IMR-90 (cell line): ENCODE measurements at regions not wholly inside any gene's neighbourhood (a gene's known extent, or its start where the extent isn't known, plus 50 kb on each side); places are given as distances from the start of the nearest gene placed in this dataset.

Source experiments
- ATAC-seq: fragments of 200-7000 bp; cut with Tn5 transposase; 2 replicates; pipeline ENCODE4 v1.9.1; 2020; ENCODE audit warnings: low read depth, mild to moderate bottlenecking, moderate library complexity
- BruUV-seq: library from RNA; stranded (reverse); fragments of 400-500 nt; replicated peaks from 2 replicates; lab custom pipeline; 2021; lab: Mats Ljungman, UMichigan
- CTCF ChIA-PET: fragments of 300-600 bp; formaldehyde crosslinking; extraction: SDS; loops from one replicate; lab custom pipeline; 2021; ENCODE audit warnings: antibody characterized with exemption; lab: Yijun Ruan, JAX
- POLR2A ChIA-PET: fragments of 300-600 bp; sonication (Branson Sonifier 250); formaldehyde crosslinking; loops from one replicate; lab custom pipeline; 2022; ENCODE audit warnings: antibody characterized with exemption; ENCODE audit not compliant: unreplicated experiment; lab: Charles Lee
- DNase-seq: peaks from one replicate; pipeline ENCODE4 v3.0.0; 2013
- H2AFZ ChIP-seq: replicated peaks from 2 replicates; pipeline ENCODE3; 2013; ENCODE audit warnings: low read length, mild to moderate bottlenecking; ENCODE audit not compliant: poor library complexity
- H2AK5ac ChIP-seq: 2 replicates; pipeline ENCODE4 v1.6.1; 2013; ENCODE audit warnings: low read depth, low read length, inconsistent platforms
- H2AK9ac ChIP-seq: replicated peaks from 2 replicates; pipeline ENCODE3; 2013; ENCODE audit warnings: mild to moderate bottlenecking, low read depth, low read length, moderate library complexity; ENCODE audit not compliant: poor library complexity
- H2BK120ac ChIP-seq: 2 replicates; pipeline ENCODE4 v1.6.1; 2013; ENCODE audit warnings: low read depth, low read length, inconsistent platforms
- H2BK15ac ChIP-seq: 3 replicates; pipeline ENCODE4 v1.6.1; 2013; ENCODE audit warnings: low read depth, low read length, inconsistent platforms
- H2BK20ac ChIP-seq: 2 replicates; pipeline ENCODE4 v1.6.1; 2013; ENCODE audit warnings: low read depth, mild to moderate bottlenecking, inconsistent platforms, low read length, moderate library complexity
- H2BK5ac ChIP-seq: 2 replicates; pipeline ENCODE4 v1.6.1; 2013; ENCODE audit warnings: mild to moderate bottlenecking, low read depth, low read length, inconsistent platforms; ENCODE audit not compliant: poor library complexity, severe bottlenecking
- H3K14ac ChIP-seq: replicated peaks from 2 replicates; pipeline ENCODE4 v1.6.1; 2013; ENCODE audit warnings: low read depth, low read length, inconsistent platforms
- H3K18ac ChIP-seq: 2 replicates; pipeline ENCODE4 v1.6.1; 2013; ENCODE audit warnings: low read depth, low read length, control low read depth
- H3K23ac ChIP-seq: 2 replicates; pipeline ENCODE4 v1.6.1; 2013; ENCODE audit warnings: low read depth, low read length, inconsistent platforms
- H3K27ac ChIP-seq: 2 replicates; pipeline ENCODE4 v1.5.1; 2013; ENCODE audit warnings: mild to moderate bottlenecking, control low read depth, low read length; ENCODE audit not compliant: insufficient read depth
- H3K27me3 ChIP-seq: 2 replicates; pipeline ENCODE4 v1.6.1; 2013; ENCODE audit warnings: low read length; ENCODE audit not compliant: control insufficient read depth, insufficient read depth
- H3K36me3 ChIP-seq: 2 replicates; pipeline ENCODE4 v1.6.1; 2013; ENCODE audit warnings: low read length, mixed read lengths; ENCODE audit not compliant: control insufficient read depth, insufficient read depth
- H3K4ac ChIP-seq: 2 replicates; pipeline ENCODE4 v1.6.1; 2013; ENCODE audit warnings: low read depth, low read length, inconsistent platforms
- H3K4me1 ChIP-seq: 2 replicates; pipeline ENCODE4 v1.6.1; 2013; ENCODE audit warnings: low read length, mixed read lengths; ENCODE audit not compliant: control insufficient read depth, insufficient read depth
- H3K4me2 ChIP-seq: 2 replicates; pipeline ENCODE4 v1.6.1; 2013; ENCODE audit warnings: low read depth, mild to moderate bottlenecking, control low read depth, low read length, moderate library complexity
- H3K4me3 ChIP-seq: 2 replicates; pipeline ENCODE4 v1.5.1; 2013; ENCODE audit warnings: low read depth, mild to moderate bottlenecking, control low read depth, low read length, moderate library complexity; ENCODE audit not compliant: insufficient read depth
- H3K56ac ChIP-seq: 2 replicates; pipeline ENCODE4 v1.6.1; 2013; ENCODE audit warnings: low read length, inconsistent platforms; ENCODE audit not compliant: insufficient read depth; ENCODE audit errors: extremely low read depth
- H3K79me1 ChIP-seq, 2 experiments: 2 replicates each; pipeline ENCODE4 v1.6.1; 2013; ENCODE audit warnings: low read length in 2 of 2, inconsistent platforms in 1 of 2, low read depth in 1 of 2
- H3K9ac ChIP-seq: 2 replicates; pipeline ENCODE4 v1.6.1; 2013; ENCODE audit warnings: low read depth, low read length, control low read depth
- H3K9me1 ChIP-seq: 2 replicates; pipeline ENCODE4 v1.6.1; 2013; ENCODE audit warnings: low read length, inconsistent platforms; ENCODE audit not compliant: insufficient read depth
- H3K9me3 ChIP-seq: 2 replicates; pipeline ENCODE4 v1.6.1; 2013; ENCODE audit warnings: low read length; ENCODE audit not compliant: control insufficient read depth, insufficient read depth
- H4K20me1 ChIP-seq: 2 replicates; pipeline ENCODE4 v1.6.1; 2013; ENCODE audit warnings: low read length, inconsistent platforms; ENCODE audit not compliant: insufficient read depth
- H4K5ac ChIP-seq: 2 replicates; pipeline ENCODE4 v1.6.1; 2013; ENCODE audit warnings: mild to moderate bottlenecking, low read depth, low read length, control low read depth
- H4K8ac ChIP-seq, 2 experiments: 2 replicates each; pipeline ENCODE4 v1.6.1; 2013; ENCODE audit warnings: low read depth in 2 of 2, low read length in 2 of 2, control low read depth in 1 of 2, inconsistent platforms in 1 of 2
- H4K91ac ChIP-seq: 2 replicates; pipeline ENCODE4 v1.6.1; 2013; ENCODE audit warnings: low read depth, low read length, inconsistent platforms; ENCODE audit not compliant: insufficient read depth
- CHD1 ChIP-seq: IDR thresholded peaks from 2 replicates; pipeline ENCODE4 v1.6.1; 2012; ENCODE audit warnings: low read depth, low read length, improper control_type of control experiment
- MAZ ChIP-seq: IDR thresholded peaks from 2 replicates; pipeline ENCODE4 v1.6.1; 2012; ENCODE audit warnings: low read depth, mild to moderate bottlenecking, low read length, improper control_type of control experiment, moderate library complexity, borderline replicate concordance
- RCOR1 ChIP-seq: IDR thresholded peaks from 2 replicates; pipeline ENCODE4 v1.6.1; 2012; ENCODE audit warnings: mild to moderate bottlenecking, low read length, improper control_type of control experiment; ENCODE audit not compliant: insufficient replicate concordance
- WGBS, 2 experiments: methylation state at CpG; one replicate each; pipeline versions ENCODE4 v1.1.5 to v1.1.7; 2013; ENCODE audit warnings: missing lambda C conversion rate in 2 of 2; ENCODE audit not compliant: insufficient read length in 1 of 2; ENCODE audit errors: extremely low coverage in 2 of 2; 5-methylcytosine and 5-hydroxymethylcytosine counted together
- dilution Hi-C: fragments of 300-500 bp; cut with HindIII; formaldehyde crosslinking; loops from one replicate; pipeline ENCODE4 v1.14.3; 2018; ENCODE audit warnings: low sequenced_read_pairs; ENCODE audit not compliant: unreplicated experiment
- in situ Hi-C: fragments of 300-500 bp; cut with MboI; formaldehyde crosslinking; loops from 3 replicates; pipeline ENCODE4 v1.14.3; 2019; ENCODE audit warnings: low sequenced_read_pairs, inconsistent platforms, mixed read lengths
- intact Hi-C: fragments of 100-400 bp; cut with micrococcal nuclease; formaldehyde crosslinking; loops from 2 replicates; pipeline ENCODE4 v1.10.0; 2022

- TF ChIP-seq CHD1 (no peak), MAZ (no peak), RCOR1 (no peak)
- H3K9me3 ChIP-seq: peaks cover 24% of the 10 kb centered on the region
- in situ Hi-C loops: no loop called here
- ChIA-PET POLR2A (no interaction called here), CTCF (no interaction called here)
- H3K4me1 ChIP-seq: no peaks in the 10 kb centered on the region
- no TSS peak for BruUV-seq
- no peaks in the 10 kb centered on the region for H3K36me3 ChIP-seq
- no peak overlapping the region for H2BK120ac ChIP-seq
- DNase-seq: no peak
- no peak overlapping the region for H3K4me3 ChIP-seq
- WGBS, 2 experiments: 50% methylated on average over 2 of the region's 6 CpGs; no CpG with 5 or more reads in 1 of the 2 experiments
- no peak for ATAC-seq
- H3K4me2 ChIP-seq: no peak overlapping the region
- no peak overlapping the region for H2BK20ac ChIP-seq
- no peak overlapping the region for H3K56ac ChIP-seq
- no peak overlapping the region for H4K91ac ChIP-seq
- H3K18ac ChIP-seq: no peak overlapping the region
- H3K27me3 ChIP-seq: no peaks in the 10 kb centered on the region
- H3K79me1 ChIP-seq: no peaks in the 10 kb centered on the region
- dilution Hi-C loops: no loop called here
- H3K23ac ChIP-seq: no peak overlapping the region
- H3K4ac ChIP-seq: no peak overlapping the region
- H4K5ac ChIP-seq: no peak overlapping the region
- no peak overlapping the region for H2AK9ac ChIP-seq
- no peak overlapping the region for H4K8ac ChIP-seq
- H2BK15ac ChIP-seq: no peak overlapping the region
- H2BK5ac ChIP-seq: no peak overlapping the region
- no peaks in the 10 kb centered on the region for H4K20me1 ChIP-seq
- no peaks in the 10 kb centered on the region for H3K9me1 ChIP-seq
- no peak overlapping the region for H3K14ac ChIP-seq
- H2AK5ac ChIP-seq: no peak overlapping the region
- intact Hi-C loops: no loop called here
- H3K27ac ChIP-seq: no peak overlapping the region
- H2AFZ ChIP-seq: no peak overlapping the region
- H3K9ac ChIP-seq: no peak overlapping the region
Observed at GRCh38 chr15:98138910-98139309, 178.4 kb downstream of the ARRDC4 start.
